AG20443 (cell line): ENCODE measurements at regions not wholly inside any gene's neighbourhood (a gene's known extent, or its start where the extent isn't known, plus 50 kb on each side); places are given as distances from the start of the nearest gene placed in this dataset.
A peak's percentile ranks its signal among the peaks of the same experiment; 100 is the strongest.

Source experiments
- DNase-seq: peaks from one replicate; pipeline ENCODE4 v3.0.0; 2012; ENCODE audit warnings: low spot score, mixed read lengths

DNA sequence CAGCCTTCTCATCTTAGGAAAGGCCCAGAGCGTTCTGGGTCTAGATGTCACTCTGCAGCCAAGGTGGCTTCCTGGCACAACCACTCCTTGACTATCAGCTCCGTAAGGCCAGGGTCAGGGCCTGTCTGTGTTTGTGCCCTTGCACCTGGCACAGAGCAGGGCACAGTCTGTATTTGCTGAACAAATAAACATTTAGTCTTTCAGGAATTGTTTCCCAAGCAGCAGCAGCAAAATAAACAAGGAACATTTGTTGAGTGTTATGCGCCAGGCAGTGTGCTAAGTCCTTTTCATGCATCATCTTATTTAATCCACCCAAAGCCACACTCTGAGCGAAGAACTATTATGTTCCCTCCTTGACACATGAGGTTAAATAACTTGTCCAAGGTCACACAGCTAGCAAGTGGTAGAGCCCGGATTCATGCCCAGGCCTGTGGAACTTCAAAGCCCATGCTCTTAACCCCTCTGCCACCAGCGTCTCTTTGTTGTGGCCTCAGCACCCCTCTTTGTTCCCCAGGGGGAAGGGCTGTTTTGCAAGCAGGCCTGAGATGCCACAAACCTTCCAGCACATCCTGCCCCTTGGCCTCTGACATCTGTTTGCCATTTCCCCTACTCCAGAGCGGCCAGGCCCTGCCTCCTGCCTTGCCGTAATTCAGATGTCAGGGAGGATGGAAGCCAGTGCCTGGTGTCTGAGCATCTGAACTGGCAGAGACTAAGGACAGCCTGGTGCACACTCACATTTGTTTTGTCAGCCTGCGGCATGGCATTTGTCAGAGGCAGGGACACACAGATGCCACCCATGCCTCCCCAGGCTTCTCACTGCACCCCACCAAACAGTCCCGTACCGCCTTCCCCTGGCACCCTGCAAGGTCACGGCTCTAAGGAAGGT, 325.8 kb upstream of the ZMIZ1 start:
- DNase-seq: no peak

DNA sequence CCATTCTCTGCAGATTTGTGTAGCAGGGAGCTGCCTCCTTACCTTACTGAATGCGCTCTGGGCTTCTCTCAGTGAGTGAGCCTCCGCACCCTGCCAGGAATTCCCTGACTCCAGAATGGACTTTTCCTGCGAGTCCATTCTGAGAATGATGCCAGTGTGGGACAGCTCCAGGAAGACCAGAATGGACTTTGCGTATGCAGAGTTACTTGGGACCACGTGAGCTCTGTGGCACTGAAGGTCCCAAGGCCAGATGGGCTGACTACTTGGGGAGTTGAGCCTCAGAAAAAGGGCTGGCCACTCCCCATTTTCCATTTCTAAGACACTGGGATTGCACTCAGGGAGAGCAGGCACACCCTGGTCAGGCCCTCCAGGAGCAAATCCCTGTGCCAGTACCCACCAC, 324.7 kb upstream of the ZMIZ1 start:
- DNase-seq: no peak

DNA sequence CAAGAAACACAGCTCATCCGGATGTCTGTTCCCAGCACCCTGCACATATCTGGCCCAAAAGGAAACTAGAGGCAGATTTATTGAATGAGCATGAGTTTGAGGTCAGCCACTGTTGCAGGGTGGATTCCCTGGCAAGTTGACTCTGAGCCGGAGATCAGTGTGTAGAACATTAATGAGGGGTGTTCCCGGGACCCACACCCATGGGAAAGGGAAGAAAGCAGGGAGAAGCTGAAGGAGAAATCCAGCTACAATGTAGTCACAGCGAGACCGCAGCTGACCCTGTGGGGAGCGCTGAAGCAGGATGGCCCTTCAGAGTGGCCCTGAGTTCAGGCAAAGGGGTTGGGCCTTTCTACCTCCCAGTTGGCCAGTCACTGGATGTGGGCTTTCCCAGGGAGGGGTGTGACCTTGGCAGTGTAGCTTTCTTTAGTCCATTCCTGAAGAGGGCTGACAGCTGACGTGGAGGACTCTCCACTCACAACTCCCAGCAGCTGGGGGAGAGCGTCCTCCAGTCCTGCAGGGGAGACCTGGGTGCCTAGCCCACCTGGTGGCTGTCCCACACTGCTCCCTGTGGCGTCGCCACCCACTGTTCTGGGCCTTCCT, 324.2 kb upstream of the ZMIZ1 start:
- peak; percentile 35 for DNase-seq

DNA sequence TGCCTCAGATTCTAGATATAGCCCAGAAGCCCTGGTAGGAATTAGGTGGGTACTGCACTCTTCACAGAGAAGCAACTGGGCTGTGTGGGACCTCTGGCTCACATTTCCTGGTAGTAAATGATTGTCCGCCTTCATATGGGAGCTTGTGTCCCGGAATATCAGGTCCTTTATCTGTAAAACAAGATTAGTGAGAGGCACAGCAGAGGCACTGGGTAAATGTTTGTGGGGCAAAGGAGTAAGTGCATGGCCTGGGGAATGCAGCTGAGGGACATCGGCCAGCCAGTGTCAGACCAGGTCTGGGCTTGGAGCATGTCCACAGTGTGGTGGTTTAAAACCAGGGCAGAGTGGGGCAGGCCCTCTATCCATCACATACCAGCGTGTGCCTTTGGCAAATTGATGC, 323.3 kb upstream of the ZMIZ1 start:
- no peak for DNase-seq

DNA sequence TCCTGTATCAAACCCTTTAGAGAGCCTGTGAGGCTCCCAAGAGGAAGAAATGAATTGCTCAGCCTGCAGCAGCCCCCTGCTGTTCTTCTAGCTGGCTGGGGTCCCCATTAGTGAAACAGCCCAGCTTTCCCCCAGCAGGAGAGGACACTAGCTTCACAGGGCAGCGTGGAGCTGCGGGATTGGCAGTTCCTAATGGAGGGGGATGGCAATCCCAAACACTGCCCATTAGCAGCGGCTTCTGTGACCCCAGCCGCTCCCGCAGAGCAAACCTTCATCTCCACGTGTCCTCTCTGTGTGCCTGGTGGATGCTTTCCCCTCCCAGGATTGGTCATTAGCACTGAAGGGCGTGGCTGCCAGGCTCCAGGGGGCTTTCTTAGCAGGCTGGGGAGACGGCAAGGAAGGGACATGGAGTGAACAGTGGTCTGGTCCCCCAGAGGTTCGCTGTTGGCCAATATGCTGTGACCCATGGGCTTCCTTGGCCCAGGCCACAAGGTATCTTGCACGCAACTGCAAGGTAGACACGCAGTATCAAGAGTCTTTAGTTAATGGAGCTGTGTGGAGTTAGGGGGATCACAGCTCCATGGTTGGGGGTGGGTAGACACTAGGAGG, 322.5 kb upstream of the ZMIZ1 start:
- no peak for DNase-seq

DNA sequence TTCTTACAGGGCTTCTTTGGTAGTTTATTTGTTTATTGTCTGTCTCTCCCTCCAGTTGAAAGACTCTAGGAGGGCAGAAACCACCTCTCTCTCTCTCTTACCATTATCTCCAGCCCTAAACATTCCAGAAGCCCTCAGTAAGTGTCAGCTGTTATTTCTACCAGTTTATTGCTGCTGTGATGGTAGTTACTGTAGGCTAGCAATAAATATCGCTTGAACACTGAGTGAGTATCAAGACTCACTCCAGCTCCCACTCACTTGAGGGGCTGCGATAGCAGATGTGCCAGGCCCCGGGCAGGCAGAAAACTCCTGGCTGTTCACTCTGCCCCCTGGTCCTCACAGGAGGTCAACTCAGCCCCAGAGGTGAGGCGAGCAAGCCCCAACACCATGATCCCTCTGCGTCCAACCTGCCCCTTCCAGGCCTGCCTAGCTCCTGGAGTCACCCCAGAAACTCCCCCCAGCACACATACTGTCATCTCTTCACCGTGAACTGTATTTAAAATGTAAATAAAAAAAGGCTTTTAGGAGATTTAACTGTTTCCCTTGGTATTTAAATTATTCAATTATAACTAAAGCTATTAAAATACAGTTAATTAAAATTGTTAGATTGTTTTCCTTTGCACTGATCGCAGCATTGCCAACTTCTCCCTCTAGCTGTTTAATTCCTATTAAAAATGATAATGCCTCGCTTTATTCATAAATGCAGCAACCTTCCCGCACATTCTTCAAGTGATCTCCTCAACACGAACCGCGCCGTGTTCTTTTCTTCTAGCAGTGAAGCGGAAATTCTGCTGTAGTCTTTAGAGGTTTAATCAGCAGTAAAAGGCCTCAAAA, 321.1 kb upstream of the ZMIZ1 start:
- no peak for DNase-seq

DNA sequence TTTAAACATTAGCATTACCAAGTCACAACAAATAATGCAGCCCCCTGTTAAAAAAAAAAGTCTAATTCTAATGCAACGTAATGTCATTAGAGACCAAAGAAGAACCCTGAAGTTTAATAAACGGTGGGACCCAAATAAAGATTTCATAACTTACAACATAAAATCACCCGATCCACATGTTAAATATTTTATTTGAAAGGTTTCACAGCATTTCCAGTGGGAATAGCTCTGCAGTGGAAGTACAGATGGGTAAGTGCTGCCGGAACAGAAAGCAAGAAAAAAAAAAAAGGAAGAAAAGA, 320.6 kb upstream of the ZMIZ1 start:
- DNase-seq: no peak

DNA sequence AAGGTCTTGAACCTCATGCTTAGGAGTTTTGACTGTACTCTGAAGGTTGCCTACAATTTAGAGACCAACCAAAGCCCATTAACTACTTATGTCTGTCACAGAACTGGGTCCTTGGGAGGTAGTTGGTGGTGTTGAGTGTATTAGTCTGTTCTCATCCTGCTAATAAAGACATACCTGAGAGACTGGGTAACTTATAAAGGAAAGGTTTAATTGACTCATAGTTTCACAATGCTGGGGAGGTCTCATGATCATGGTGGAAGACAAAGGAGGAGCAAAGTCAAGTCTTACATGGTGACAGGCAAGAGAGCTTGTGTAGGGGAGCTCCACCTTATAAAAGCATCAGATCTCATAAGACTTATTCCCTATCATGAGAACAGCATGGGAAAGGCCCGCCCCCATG, 319.6 kb upstream of the ZMIZ1 start:
- no peak for DNase-seq

DNA sequence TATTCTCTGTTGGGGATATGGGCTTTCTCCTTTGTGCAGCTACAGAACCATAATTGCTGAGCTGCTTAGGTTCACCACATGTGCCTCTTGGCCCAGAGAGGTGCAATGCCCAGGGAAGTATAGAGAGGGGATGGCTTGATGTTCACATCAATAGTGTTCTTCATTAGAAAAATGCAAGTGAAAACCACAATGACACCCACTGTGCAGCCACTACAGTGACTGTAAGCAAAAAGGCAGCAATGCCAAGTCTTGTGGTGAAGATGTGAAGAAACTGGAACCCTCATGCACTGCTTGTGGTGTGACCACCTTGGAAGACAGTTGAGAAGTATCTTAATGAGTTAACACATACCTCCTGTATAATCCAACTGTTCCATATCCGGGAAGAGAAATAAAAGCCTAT, 318.9 kb upstream of the ZMIZ1 start:
- DNase-seq: no peak

DNA sequence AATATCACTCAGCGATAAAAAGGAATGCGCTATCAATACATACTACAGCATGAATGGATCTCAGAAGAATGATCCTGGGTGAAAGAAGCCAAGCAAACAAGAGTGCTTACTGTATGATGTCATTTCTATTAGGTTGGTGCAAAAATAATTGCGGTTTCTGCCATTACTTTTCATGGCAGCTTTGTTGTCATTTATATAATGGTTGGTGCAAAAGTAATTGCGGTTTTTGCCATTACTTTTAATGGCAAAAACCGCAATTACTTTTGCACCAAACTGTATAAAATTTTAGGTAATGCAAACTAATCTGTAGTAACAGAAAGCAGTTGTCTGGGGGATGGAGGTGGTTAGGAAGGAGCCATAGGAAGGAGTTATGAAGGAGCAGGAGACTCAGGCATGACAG, 318.3 kb upstream of the ZMIZ1 start:
- DNase-seq: no peak

DNA sequence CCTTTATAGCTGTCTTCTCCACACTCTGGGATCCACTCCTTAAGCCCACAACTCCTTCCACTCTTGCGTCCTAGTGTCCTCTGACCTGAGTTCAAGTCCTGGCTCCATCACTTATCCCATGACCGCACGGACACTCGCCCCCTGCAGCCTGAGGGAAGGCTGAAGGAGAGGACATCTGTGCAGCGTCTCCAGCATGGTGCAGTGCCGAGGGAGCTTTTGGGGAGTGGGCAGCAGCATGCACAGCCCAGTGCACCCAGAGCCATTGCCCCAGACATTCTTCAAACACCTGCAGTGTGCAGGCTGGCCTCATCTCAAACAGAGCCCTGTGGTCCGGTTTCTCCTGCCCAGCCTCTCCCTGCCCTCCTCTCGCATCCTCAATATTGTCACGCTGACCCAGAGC, 317.1 kb upstream of the ZMIZ1 start:
- no peak for DNase-seq

DNA sequence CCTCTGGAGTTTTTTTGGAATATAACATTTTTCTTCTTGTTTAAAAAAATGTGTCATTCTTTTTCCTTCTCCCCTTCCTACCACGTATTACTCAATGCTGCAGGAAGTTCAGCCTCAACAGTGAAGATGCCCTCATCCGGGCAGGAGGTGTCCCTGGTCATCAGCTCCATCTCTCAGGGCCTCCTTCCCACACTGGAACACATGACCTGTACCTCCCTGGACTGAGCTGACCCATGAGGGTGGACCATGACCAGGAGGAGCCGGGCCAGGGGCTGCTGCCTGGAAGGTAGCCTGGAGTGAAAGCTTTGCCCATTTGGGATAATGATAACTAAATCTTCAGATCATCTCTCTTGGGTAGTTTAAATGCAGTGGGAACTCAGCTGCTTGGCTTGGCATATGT, 316.5 kb upstream of the ZMIZ1 start:
- no peak for DNase-seq

DNA sequence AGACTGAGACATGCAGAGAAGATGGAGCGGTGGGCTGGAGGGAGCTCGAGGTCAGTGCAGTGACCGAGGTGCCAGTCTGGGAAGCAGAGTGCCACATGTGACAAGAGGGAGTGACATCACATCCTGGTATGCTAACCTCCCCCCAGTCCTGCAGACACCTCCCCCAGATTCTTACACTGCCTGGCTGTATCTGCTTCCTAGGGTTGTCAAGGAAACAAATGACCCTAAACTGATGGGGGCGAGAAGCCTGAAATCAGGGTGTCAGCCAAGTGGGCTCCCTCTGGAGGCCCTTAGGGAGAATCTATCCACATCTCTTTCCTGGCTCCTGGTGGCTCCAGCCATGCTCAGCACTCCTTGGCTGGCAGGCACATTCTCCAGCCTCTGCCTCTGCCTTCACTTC, 316.1 kb upstream of the ZMIZ1 start:
- no peak for DNase-seq

DNA sequence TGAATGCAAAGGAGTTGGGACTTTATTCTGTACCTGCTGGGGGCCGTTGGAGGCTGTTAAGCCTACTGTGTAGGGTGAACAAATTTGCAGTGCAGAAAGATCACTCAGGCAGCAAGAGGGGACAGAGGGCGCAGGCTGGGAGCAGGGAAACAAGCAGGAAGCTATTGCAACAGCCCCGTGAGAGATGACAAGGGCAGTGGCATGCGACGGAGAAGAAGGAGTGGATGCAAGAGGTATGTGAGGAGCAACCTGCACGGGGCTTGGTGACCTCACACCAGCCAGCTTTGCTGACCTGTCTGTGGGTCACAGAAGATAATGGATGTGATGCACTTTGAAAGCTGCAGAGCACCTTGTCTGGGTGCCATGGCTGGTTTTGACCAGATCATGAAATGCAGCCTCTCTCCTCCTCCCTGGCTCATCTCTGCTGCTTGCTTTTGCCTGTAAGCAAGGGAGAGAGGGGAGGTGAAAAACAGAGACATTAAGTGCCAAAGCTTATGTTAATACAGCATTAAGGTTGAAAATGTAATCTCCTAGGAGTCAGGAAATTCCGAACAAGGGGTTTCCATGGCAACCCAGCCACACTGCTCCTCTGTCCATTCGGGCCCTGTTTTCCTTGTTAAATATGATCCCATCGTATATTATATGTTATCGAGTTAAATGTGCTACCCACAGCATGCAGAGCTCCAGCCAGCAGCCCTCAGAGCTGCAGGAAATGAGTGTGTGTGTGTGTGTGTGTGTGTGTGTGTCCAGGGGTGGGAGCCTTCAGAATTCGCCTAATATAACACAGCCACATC, 314.3 kb upstream of the ZMIZ1 start:
- DNase-seq: no peak

DNA sequence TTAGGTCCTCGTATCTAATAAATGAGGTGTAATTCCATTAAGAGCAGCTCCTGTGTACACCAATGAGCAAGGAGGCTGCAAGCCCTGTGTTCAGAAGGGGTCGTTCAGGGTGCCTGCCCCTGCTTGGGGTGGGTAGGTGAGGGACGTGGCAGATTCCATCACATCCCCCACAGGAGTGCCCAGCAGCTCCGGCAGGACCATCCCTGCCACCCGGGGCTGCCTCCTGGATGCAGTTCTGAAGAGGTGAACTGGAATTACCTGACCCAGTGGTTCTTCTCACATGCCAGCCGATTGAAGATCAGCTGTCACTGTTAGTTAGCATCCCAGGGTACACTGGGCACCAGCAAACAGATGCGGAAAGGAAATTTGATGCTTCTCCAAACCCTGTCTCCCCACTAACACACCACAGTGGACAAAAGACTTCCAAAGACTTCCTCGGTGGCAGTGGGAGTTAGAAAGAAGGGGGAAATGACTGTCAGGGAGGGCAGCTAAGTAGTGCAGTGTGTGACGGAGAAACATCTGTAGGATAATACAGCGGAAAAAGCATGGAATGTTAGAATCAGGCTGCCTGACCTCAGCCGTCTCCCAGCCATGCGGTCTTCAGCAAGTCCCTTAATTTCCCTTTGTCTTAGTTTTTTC, 313.6 kb upstream of the ZMIZ1 start:
- DNase-seq: no peak

DNA sequence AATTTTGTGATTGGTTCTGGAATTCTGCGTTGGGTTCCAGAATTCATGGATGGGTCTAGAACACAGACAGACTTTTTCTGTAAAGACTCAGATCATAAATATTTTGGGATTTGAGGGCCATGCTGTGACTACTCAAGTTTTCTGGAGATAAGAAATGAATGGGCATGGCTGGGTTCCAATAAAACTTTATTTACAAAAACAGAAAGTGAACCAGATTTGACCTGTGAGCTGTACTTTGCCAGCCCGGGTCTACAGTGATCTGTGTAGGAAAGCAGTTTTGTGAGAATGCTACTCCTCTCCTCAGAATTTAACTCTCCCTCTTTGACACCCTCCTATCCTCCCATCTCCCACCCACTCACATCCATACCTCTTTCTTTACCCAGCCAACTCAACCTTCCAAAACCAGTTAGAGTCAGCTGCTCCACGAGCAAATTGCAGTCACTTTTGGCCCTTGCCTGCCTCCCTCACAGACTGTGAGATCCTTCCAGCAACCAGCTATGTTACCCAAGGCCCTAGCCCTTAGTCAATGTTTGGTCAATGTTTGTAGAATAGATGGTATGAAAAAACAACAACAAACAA, 312.8 kb upstream of the ZMIZ1 start:
- no peak for DNase-seq

DNA sequence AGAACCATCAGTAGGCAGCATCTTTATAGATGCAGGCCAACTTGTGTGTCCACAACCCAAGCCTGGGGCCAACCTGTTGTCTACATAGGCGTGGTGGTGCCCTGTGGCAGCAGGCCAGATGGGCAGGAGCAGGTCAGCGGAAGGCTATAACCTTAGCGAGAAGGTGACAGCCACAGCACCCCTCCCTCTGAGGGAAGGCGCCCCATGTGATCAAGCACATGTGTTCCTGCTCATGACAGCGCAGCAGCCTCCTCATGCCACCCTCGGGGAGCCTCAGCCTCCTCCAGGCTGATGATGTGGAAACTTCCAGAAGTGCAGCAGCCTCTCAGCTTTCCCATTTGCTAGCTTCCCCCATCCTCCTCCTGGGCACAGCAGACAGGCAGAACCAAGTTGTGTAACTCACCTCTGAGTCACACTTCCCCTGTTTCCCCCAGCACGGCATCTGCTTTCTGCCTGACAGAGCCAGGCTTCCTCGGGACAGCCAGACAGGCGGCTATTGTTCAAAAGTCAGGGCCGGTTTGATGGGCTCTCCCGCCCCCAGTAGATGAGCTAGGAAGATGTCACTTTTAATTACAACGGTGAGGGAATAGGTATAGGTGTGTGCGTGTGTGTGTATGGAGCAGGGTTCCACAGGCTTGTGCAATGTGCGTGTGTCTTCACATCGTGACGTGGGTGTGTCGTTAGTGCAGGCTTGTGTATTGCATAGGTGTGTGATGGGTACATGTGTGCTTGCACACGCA, 312.0 kb upstream of the ZMIZ1 start:
- DNase-seq: peak; percentile 98

DNA sequence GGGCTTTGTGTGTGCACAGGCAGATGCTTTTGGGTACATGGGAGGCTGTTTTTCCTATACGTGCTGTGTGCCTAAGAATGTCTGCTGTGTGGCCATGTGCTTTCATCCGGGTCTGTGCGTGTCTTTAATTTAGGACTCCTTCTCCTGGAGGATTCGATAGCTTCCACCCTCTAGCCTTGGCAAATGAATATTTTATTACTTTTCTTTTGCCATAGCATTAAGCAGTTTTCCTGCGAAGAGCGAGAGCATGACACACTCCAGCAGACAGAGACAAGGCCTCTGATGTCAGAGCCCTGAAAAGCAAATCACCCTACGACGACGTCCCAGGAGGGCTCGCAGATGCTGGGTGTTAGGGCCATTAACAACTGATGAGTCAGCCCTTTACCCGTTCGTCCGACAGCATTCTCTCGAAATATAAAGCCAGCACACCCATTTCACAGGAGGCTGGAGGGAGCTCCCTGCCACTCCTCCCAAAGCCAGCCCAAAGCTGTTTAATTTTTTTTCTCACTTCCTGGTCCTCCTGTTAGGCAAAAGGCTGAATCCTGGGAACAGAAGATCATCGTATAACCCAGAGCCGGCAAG, 311.3 kb upstream of the ZMIZ1 start:
- peak; percentile 61 for DNase-seq

DNA sequence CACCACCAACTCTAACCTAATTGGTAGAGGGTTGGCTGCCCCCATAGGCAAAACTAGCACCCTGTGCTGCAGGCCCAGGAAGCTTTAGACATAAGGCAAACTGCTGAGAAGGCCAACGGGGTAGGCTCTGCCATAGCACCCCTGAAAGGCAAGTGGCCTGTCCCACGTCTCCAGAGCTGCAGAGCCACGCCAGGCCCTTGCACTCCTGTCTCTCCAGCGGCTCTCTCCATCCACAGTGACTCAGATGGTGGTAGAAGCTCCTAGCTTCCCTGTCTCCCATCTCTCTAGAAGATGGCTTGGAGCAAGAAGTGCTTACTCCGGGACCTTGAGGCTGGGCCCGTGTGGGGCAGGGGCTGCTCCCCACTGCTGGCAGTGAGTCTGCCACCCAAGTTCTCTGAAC, 310.6 kb upstream of the ZMIZ1 start:
- no peak for DNase-seq
